Bone marrow (tissue), 2 donors: ENCODE measurements at regions not wholly inside any gene's neighbourhood (a gene's known extent, or its start where the extent isn't known, plus 50 kb on each side); places are given as distances from the start of the nearest gene placed in this dataset.
"Not testable (repeated sequence)": the region's sequence is repeated elsewhere in the genome, so short reads cannot be mapped to it uniquely, and the experiment has no call there.

Source experiments
- DNase-seq, 2 donors: peaks; one replicate each; lab custom pipeline; 2025; lab: John Stamatoyannopoulos, UW

GRCh38 chr22:19599626-19600243 lies 75.5 kb upstream of the CLDN5 start:
- DNase-seq, result no peak

GRCh38 chr22:19603346-19603745 lies 79.1 kb upstream of the CLDN5 start:
- not testable (repeated sequence) for DNase-seq

- no peak for DNase-seq
Observed at GRCh38 chr22:19603767-19604166, 79.6 kb upstream of the CLDN5 start.

DNA sequence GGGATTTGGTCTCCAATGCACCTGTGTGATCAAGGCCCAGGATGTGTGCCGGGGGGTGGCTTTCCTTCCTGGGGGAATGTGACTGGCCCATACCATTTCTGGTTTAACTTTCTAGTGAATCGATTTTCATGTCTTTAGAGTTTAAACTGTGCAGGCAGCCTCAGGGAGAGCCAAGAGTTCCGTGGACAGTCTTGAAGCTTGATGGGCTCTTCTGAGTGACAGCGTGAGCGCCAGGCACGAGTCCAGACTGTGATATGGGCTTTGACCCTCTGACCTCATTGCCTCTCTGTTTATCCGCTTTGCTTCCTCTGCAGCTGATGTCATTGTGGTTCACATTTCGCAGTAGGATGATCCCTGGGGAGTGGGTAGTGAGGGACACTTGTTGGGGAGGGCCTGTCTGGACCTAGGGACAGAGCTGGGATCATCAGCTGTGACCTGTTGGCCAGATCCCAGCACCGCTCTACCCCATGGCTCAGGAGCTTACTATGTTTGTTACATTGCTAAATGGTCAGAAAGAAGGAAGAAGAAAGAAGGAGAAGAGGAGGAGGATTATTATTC lies 80.6 kb upstream of the CLDN5 start:
- DNase-seq, result no peak

GRCh38 chr22:19605508-19606331 lies 81.5 kb upstream of the CLDN5 start:
- no peak for DNase-seq

GRCh38 chr22:19606332-19607191 lies 82.4 kb upstream of the CLDN5 start:
- no peak for DNase-seq

GRCh38 chr22:19607192-19608002 lies 83.2 kb upstream of the CLDN5 start:
- DNase-seq, result peak in 1 of 2 donors; percentile 9

DNA sequence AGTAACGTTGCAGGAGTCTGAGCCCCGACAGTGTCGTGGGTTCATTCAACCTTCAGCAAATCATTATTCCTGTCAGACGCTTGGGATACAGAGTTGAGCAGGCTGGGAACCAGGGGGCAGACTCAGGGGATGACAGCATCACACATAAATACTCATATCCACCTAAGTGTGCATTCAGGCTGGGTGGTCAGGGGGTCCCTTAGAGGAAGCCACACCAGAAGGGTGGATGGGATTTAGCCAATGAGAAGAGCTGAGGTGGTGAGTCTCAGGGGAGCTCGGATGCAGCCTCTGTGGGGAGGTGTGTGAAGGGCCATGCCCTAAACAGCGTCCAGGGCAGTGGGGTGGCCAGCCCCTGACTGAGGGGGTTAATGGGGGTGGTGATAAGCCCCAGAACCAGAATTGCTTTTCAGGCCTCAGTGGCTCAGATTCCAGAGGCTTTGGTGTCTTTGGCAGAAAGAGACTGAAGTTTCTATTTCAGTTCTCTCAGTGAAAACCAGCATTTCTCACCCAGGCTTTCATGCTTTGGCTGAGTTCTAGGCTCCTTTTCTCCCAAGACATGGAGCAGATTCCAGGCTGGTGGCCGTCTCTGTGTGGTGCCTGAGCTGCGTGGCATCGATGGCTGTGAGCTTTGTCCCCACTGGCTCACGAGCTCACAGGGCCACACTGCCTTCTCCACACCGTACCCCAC lies 83.9 kb upstream of the CLDN5 start:
- DNase-seq, result no peak

GRCh38 chr22:19609753-19610152 lies 85.5 kb upstream of the CLDN5 start:
- DNase-seq, result not testable (repeated sequence)

DNA sequence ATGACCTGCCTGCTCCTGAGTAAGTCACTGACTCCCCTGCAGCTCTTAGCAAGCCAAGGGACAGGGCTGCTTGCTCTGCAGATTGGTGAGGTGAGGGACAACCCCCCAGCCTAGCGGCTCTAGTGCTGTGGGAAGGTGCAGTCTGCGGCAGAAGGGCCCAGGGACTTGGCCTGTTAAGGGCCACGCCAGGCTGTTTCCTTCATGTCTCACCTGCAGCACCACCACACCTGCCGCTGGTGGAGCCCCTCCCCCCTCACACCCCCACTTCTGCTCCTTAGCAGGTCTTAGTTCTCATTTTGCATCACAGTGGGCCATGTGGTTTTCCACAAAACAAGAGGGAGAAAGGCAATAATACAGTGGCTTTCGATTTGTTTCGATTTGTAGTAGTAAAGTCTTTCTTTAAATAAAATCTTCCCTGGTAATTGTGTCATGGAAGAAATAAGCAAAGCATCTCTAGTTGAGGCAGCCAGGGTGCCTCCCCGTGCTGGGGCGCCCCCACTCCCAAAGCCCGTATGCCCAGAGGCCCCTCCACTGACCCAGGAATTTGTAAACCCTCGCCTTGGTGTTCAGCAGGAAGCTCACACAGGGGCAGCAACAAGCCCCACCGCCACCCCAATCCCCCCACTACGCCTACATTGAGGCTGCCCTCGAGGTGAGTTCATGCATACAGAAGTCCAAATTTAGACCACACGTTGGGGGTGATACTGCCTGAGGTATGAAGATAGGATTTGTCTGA lies 86.5 kb upstream of the CLDN5 start:
- DNase-seq, result no peak

- DNase-seq, result no peak
Observed at GRCh38 chr22:19611590-19611989, 87.4 kb upstream of the CLDN5 start.

- DNase-seq, result peak in 1 of 2 donors; percentile 27
Observed at GRCh38 chr22:19612866-19613572, 88.8 kb upstream of the CLDN5 start.

DNA sequence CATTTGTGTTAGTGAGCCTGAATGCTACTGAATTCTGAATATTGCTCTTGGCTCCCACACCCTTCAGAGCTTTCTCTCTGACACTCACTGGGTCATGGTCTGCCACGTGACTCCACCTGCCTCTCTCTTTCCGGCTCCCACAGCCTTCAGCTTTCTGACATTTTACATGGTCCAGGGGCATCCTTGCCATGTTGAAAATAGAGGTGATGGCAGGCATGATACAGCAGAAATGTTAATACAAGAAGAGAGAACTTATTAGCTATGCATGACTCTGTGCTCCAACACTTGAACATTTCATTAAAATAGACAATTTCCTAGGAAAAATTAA lies 90.3 kb upstream of the CLDN5 start:
- DNase-seq, result no peak

- no peak for DNase-seq
Observed at GRCh38 chr22:19615001-19615461, 90.8 kb upstream of the CLDN5 start.

DNA sequence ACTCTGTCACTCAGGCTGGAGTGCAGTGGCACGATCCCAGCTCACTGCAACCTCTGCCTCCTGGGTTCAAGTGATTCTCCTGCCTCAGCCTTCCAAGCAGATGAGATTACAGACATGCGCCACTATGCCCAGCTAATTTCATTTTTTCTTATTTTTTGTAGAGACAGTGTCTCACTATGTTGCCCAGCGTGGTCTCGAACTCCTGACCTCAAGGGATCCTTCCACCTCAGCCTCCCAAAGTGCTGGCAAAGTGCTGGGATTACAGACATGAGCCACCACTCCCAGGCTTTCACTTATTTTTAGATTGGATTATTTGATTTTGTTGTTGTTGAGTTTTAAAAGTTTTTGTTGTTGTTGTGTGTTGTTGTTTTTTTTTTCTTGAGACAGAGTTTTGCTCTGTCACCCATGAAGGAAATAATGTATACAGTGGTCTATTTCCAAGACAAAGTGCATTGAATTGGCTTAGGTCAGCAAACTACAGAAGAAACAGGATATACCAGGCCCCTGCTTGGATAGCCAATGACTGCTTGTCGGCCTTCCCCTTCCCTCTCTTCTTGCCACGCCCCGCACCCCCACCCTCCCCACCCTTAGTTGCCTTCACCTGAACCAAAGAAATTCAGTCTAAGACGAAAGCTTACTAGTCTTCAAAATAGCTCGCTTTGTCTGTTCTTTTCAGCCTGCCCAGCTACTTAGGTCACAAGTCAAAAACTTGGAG lies 91.8 kb upstream of the CLDN5 start:
- DNase-seq, result no peak

- peak in 1 of 2 donors; percentile 21 for DNase-seq
Observed at GRCh38 chr22:19619144-19620009, 94.9 kb upstream of the SEPTIN5 start.

DNA sequence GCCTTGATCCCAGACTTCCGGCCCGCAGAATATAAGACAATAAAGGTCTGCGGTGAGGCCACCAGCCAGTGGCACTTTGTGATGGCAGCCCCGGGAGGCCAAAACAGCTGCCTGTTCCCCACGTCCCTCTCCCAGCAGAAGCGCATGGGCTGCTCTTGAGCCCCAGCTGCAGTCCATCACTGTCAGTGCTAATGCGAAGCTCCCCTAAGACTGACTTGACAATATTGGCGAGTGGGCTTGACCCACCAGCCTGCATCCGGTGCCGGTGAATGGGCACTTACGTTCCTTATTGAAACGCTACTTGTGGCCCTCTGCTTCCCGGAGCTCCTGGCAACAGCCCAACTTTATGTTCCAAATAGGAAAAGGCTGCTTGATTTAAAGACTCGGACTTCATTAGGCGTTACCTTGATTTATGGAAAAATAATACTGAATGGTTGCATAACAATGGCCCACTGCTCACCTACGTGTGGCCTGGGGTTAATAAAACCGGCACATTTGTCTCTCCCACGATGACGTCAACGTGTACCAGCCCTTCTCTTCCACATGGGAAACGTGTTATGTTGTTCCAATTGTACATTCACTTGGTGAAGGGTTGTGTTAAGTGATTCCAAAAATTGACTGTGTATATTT lies 93.4 kb upstream of the SEPTIN5 start:
- DNase-seq, result no peak
